ENCODE measurements at regions not wholly inside any gene's neighbourhood (a gene's known extent, or its start where the extent isn't known, plus 50 kb on each side); places are given as distances from the start of the nearest gene placed in this dataset.

GRCh38 chr5:54740141-54740540 is 222.6 kb downstream of the SNX18 start:
- DNase-seq = no peak

DNA sequence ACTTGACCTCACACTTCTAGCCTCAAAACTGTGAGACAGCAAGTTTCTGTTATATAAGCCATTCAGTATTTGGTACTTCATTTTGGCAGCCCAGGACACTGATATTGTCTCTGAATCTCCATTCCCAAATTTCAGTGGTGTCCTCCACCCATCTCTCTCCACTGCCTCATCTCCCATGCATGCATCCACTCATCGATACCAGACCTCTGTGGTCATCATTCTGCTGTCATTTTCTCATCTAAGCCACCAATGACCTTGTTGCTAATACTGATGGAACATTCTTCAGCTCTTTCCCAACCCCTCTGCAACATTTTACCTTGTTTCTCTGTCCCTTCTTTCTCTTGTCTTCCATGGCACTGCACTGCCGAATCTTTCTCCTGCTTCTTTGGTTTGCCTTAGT is 221.8 kb downstream of the SNX18 start:
- DNase-seq = no peak

DNA sequence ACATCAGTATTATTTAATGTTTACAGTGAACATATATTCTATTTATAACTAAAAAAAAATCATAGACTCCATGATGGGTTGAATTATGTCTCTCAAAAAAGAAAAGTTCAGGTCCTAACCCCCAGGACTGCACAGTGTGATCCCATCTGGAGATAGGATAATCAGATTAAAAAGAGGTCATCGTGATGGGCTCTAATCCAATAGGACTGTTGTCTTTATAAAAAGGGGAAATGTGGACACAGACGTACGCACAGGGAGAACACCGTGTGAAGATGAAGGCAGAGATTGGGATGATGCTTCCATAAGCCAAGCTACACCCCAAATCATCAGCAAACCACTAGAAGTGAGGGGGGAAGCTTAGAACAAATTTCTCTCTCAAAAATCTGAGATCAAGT is 221.4 kb downstream of the SNX18 start:
- no peak for DNase-seq

DNA sequence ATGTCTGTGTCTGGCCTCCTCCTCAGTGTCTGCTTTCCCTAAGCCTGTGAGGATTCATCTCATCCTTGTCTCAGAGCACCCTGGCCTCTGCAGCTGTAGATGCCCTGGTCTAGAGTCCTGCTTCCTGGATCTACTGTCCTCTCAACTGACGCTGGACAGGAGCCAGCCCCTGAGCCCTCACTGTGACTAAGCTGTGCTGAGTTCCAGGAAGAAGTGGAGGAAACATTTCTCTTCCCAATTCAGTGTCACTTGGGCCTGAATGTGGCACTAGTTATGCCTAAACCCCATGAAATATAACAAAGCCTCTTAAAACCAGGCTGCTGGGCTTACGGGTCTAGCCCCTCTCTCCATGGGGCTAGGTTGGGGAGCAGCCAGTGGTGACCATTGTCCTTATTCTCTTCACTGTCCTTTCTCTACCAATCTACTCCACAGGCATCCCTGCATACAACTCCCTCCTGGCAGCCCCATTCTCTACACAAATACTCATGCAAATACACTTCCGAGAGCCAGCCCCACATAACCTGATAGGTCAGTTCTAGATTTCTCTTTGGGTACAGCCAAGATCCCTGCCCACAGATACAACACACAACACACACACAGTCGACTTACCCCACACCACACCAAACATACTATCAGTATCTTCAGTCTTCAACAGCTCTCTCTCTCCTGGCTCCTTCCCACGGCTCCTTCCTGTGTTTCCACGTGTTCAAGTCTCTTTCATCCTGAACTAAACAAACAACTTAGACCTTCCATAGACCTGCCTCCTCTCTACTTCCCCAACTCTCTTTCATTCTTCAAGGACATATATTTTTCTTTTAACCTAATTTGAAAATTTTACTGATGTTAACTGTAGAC is 220.8 kb downstream of the SNX18 start:
- DNase-seq = no peak

GRCh38 chr5:54736003-54736797 is 218.6 kb downstream of the SNX18 start:
- DNase-seq = no peak

DNA sequence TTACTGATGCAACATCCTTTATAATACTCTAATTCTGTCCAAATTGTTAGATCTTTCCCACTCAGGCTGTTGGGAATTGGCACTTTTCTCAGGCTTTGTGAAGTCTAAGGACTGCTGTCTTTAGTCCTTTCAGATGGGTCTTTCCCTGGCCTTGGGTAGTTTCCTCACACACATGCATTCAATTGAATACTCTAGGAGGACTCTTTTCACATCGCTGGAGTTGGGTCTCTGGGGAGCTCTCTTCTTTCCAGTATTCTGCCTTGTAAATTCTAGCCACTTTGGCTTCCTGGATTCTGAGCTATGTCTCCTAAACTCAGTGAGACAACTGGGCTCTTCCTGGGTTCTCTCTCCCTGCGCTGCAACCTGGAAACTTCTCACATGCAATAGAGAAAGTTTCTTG is 215.5 kb downstream of the SNX18 start:
- DNase-seq = no peak

GRCh38 chr5:54732108-54732507 is 214.5 kb downstream of the SNX18 start:
- no peak for DNase-seq

GRCh38 chr5:54728588-54728915 is 211.0 kb downstream of the SNX18 start:
- no peak for DNase-seq

DNA sequence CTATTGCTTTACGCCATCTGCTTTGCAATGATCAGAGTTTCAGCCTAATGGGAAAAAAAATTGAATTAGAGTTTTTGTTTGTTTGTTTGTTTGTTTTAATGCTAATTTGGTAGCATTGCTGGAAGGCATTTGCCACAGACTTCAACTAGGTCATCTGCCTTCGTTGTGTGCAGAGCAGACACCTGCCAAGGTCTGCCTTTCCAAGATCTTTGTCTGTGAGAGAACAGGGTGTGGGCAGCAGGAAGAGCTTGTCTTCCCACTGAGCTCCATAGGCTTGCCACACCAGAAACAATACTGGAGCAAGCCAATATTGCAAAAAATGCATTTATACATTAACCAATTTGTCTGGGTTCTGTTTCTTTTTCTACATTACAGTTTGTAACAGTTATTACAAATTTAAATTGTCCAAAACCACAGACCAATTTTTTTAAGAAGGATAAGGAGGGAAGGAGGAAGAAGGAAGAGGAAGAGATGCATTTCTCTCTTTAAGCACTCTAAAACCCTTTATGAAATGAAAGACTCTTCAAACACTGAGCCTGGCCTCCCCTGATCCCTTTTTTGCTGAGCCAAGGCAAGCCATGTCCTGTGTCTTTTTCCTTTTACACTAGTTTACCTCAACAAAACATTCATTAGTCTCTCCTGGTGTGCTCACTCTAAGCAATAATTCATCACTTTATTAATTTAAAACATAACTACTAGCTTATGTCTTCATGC is 210.5 kb downstream of the SNX18 start:
- no peak for DNase-seq

DNA sequence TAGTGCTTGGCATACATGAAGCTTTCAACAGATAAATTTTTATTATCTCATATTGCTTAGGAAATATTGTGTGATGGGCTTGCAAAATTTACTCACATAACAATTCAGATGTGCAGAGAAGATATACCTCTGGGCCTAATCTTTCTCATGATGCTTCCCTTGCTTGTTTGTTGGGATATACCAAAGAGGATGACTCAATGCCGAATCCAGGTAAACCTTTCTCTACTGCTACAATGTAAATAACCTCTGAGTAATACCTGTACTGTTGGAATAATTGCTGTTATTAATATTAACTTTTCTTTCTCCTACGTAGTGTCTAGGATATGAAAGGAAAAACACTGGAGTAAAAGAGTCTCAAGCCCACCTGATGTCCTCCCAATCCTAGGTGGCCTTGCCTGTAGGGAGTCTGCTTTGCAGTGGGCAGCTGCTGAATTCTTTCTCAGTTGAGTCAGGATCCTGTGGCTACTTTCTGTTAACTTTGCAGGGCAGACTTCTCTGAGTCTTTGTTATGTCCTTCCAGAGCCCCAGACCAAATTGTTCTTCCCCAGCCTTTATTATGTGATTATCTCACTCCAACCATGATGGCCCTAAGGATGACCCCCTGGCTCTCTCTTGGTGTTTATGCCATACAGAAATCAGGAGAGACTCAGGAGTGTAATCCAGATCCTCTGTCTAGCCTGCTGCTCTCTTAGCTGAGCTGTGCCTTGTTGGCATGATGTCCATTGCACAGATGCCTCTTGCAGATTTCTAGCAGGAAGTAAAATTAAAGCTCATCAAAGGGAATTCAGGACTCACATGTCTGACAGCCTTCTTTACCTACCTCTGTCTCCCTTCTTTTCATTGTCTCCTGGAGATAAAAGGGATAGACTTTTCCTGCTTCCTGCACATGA is 208.1 kb downstream of the SNX18 start:
- DNase-seq = no peak

DNA sequence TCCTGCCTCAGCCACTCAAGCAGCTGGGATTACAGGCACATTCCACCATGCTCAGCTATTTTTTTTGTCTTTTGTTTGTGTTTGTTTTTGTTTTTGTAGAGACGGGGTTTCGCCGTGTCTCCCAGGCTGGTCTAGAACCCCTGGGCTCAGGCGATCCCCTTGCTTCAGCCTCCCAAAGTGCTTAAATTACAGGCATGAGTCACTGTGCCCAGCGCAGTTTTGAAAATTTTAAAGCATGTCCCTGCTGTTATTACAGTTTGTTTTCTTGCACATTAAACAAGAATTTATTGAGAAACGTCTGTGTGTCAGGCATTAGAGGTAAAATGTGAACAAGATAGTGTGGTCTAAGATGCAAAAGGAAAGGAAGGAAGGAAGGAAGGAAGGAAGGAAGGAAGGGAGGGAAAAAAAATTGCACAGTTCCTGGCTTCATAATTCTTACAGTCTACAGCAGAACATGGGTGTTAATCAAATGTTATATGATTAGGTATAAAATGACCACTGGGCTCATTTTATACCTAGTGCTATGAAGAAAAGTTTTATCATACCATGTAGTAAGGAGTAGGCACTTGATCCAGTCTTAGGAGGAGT is 205.4 kb downstream of the SNX18 start:
- DNase-seq = no peak

DNA sequence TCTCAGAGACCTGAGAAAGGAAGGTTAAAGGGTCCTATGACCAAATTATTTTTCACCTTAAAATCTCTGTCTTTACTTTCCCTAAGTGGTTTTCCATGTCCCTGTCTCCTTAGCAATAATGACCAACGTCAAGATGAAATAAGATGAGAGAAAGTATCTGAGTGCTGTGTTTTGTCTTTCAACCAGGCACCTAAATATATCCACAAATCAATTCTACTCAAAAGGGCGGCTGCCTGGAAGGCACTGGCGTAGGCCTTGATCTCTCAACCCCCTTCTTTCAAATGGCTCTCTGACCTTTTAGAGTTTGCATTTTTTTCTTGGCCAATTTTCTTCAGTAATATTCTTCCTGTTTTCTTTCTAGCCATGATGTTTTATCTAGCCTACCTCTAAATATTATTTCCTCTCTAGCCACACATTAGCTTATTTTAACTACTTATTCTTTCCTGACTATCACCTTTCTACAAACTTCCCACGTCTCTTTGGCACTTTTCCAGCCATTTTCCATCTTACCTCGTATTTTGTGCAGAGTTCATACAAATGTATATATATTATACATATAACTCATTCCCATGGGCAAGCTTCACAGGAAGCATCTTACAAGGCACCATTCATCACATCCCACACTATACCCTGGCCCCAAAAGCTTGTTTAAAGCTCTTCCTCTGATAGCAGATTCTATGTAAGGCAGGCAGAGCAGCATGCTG is 204.5 kb downstream of the SNX18 start:
- DNase-seq = no peak

DNA sequence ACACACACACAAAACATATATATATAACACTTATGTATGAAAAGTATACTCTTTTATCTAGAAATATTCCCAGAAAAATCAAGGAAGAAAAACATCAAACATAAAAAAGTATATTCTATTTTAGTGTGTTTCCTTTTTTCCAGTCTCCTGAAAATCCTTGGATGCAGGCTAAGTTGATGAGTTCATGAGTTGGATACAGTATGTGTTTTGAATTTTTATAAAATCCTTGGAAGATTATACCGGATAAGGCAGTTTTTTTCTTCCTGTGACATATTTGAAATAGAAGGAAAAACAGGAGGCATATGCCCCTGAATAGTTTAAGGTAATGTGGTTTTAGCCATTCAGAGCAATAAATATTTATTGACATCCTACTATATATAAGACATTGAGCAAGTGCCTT is 203.6 kb downstream of the SNX18 start:
- DNase-seq = no peak

DNA sequence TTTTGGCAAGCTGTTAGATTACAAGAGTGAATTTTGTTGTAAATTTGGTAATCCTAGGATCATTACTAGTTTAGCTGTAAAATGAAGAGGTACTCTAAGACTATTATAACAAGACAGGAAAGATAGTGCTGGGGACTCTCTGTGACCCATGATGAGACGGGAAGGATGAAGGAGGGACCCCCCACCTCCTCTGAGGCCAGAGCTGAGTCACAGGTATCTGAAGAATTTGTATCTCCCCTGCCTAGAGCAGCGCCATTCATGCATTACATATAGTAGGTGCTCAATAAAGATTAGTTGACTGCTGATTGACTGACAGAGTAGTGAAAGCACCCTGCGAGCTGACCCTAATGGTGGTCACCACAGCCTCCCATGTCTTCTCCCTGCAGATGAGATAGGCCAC is 202.8 kb downstream of the SNX18 start:
- no peak for DNase-seq

- DNase-seq = peak; percentile 65
Observed at GRCh38 chr5:54719384-54720283, 202.1 kb downstream of the SNX18 start.

DNA sequence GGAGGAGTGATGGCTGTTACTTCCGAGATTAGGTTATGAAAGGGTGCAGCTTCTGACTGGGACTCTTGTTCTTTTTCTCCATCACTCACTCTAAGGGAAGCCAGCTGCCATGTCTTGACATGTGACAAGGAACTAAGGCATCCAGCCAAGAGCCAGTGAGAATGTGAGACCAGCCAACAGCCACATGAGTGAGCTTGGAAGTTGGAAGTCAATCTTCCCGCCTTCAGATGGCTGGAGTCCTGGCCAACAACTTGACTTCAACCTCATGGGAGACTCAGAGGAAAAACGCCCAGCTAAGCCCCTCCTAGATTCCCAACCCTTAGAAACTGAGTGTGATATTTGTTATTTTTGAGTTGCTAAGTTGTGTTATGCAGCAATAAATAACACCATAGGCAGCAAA is 201.1 kb downstream of the SNX18 start:
- no peak for DNase-seq

GRCh38 chr5:54717870-54718269 is 200.3 kb downstream of the SNX18 start:
- DNase-seq = no peak

GRCh38 chr5:54717459-54717858 is 199.9 kb downstream of the SNX18 start:
- DNase-seq = no peak

GRCh38 chr5:54713923-54714581 is 196.5 kb downstream of the SNX18 start:
- DNase-seq = peak; percentile 82

DNA sequence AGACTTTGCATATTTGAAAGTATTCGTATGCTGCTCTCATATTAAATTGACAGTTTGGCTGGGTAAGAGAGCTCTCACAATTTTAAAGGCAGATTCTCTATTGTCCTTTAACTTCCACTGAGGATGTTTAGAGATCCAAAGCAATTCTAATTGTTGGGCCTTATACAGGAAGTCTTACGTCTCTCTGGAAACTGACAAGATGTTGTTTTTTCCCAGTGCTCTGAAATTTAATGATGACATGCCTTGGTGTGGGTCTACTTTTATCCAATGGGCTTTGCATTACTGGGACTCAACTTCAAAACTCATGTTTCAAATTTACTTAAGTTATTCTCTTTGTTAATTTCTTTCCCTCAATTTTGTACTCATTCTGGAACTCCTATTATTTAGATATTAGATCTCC is 191.5 kb downstream of the SNX18 start:
- DNase-seq = no peak
